GM19463 (cell line): ENCODE measurements at regions not wholly inside any gene's neighbourhood (a gene's known extent, or its start where the extent isn't known, plus 50 kb on each side); places are given as distances from the start of the nearest gene placed in this dataset.

Experiments
- ATAC-seq: cut with Tn5 transposase; IDR thresholded peaks from one replicate; pipeline ENCODE4 v1.9.1; 2021; ENCODE audit warnings: mild to moderate bottlenecking, moderate library complexity; ENCODE audit not compliant: unreplicated experiment

DNA sequence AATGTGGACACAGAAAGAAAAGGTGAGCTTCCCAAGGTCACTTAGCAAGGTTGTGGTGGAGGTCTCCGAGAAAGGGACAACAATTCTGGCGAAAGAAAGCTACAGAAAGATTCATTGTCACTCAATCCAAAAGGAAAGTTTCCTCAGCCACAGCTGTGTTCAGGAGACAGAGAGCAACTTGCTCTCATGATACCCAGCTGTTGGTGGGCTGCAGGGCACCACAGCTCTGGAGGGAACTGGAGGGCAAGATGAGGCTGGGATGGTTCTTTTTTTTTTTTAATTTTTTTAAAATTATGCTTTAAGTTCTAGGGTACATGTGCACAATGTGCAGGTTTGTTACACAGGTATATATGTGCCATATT, 50.7 kb upstream of the VTCN1 start:
- ATAC-seq: no peak

DNA sequence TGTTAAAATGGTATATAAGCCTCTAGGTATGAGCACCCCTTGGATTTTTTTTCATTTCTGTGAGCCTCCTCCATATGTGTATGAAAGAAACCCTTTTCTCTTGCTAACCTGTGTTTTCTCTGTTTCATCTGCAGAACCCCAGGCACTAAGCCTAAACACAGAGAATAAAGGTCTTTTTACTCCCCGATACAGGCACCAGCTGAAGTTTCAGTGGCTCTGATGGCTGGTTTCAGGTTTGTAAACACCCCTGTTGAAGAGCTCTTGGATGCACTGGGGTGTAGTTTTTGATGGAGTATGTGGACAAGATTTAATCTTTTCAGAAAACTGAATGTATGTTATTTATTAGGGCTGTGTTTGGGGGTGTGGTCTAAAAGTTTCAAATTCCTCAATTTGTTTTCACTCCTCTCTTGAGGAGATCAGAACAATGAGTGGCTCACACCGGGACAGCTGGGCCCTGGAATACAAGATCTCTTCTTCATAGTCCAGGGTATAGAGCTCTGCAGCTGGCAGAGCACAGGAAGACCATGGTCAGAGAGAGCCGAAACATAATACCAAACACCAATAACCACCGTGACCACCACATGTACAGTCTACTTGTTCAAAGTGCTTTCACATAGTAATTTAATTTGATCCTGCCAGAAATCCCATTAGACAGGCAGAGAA, 50.2 kb upstream of the VTCN1 start:
- no peak for ATAC-seq
